ENCODE measurements at regions not wholly inside any gene's neighbourhood (a gene's known extent, or its start where the extent isn't known, plus 50 kb on each side); places are given as distances from the start of the nearest gene placed in this dataset.

- no TSS peak for BruUV-seq (replicated peaks)
- H2AFZ ChIP-seq (ENCODE audit: low read depth, low read length), result no peak overlapping the region
- H3K9me3 ChIP-seq (replicated peaks; ENCODE audit: control insufficient read depth, insufficient read depth, low read depth, low read length), result no peaks in the 10 kb centered on the region
- in situ Hi-C loops (cut with MboI), result no loop called here
- H3K4me1 ChIP-seq (replicated peaks in 1 of 2; ENCODE audit: control insufficient read depth in 2 of 2, insufficient read depth in 2 of 2, low read length in 2 of 2), result no peaks in the 10 kb centered on the region
- no peak overlapping the region for H3K27ac ChIP-seq (ENCODE audit: extremely low read depth, low read depth, low read length)
- no peak overlapping the region for H3K4me2 ChIP-seq (ENCODE audit: insufficient read depth, low read length)
- FAIRE-seq (no peak), DNase-seq (ENCODE audit: extremely low read depth in 1 of 4, low spot score in 3 of 4) (no peak), ATAC-seq (no peak)
- no peaks in the 10 kb centered on the region for H3K27me3 ChIP-seq (ENCODE audit: control insufficient read depth in 2 of 2, insufficient read depth in 2 of 2, low read length in 2 of 2)
- no peaks in the 10 kb centered on the region for H3K36me3 ChIP-seq (ENCODE audit: control insufficient read depth, insufficient read depth, low read length)
- POLR2A ChIA-PET, result no interaction called here
- no peaks in the 10 kb centered on the region for H3K9me1 ChIP-seq (ENCODE audit: control insufficient read depth, insufficient read depth, low read length)
- H3K9ac ChIP-seq (ENCODE audit: insufficient read depth in 1 of 2, low read depth in 2 of 2, low read length in 2 of 2), result no peak overlapping the region
- H3K79me2 ChIP-seq (ENCODE audit: control insufficient read depth, insufficient read depth, low read length), result no peaks in the 10 kb centered on the region
- WGBS (ENCODE audit: insufficient coverage, low coverage, missing lambda C conversion rate), result 0% methylated on average over 2 of the region's 2 CpGs
- intact Hi-C loops (cut with micrococcal nuclease), result no loop called here
- no peak for TF ChIP-seq NFE2 (IDR thresholded peaks at IDR 0.05; ENCODE audit: low read depth)
- TF ChIP-seq RNF219 (CRISPR knock-in tag; IDR thresholded peaks at IDR 0.05), result no peak
- TF ChIP-seq HDGF (IDR thresholded peaks at IDR 0.05), result no peak
- TF ChIP-seq USF2 (CRISPR knock-in tag; IDR thresholded peaks at IDR 0.05), result no peak
- TF ChIP-seq ZFP1 (CRISPR knock-in tag; IDR thresholded peaks at IDR 0.05), result no peak
- no peak for TF ChIP-seq ZNF12 (CRISPR knock-in tag; IDR thresholded peaks at IDR 0.05)
- TF ChIP-seq ZFP36 (IDR thresholded peaks at IDR 0.05; ENCODE audit: low read depth, low read length, partially characterized antibody), result no peak
- no peak for TF ChIP-seq ZNF655 (CRISPR knock-in tag; IDR thresholded peaks at IDR 0.05)
- CTCF ChIA-PET (ENCODE audit: low intra/inter-chr PET ratio), result no interaction called here
- H4K20me1 ChIP-seq (replicated peaks; ENCODE audit: control insufficient read depth, insufficient read depth, low read length), result no peaks in the 10 kb centered on the region
- no peak overlapping the region for H3K4me3 ChIP-seq
These were observed 1396.8 kb downstream of the LRRC4C start for GRCh38 chr11:40062616-40063015.
